HG02571 (cell line): ENCODE measurements at regions not wholly inside any gene's neighbourhood (a gene's known extent, or its start where the extent isn't known, plus 50 kb on each side); places are given as distances from the start of the nearest gene placed in this dataset.
"Not testable (repeated sequence)": the region's sequence is repeated elsewhere in the genome, so short reads cannot be mapped to it uniquely, and the experiment has no call there.

Experiments used
- ATAC-seq: cut with Tn5 transposase; IDR thresholded peaks from one replicate; pipeline ENCODE4 v1.9.1; 2021; ENCODE audit warnings: mild to moderate bottlenecking, moderate library complexity; ENCODE audit not compliant: unreplicated experiment

DNA sequence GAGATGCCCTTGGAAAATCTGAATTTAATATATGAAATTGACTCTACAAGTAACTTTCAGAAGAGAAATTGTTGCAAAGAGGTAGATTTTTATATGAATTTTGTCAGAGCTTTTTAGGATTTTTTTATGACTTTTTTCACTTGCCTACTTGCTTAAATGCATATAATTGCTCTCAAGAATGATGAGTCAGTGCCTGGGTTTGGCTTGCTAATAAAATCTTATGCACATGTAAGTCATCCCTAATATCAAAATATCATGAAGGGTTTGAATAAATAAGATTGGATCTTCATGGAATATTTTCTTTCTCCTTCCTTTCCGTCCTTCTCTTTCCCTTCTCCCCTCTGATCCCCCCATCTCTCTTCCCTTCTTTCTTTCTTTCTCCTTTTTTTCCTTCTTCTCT, 354.1 kb downstream of the TXNL1 start:
- no peak for ATAC-seq

DNA sequence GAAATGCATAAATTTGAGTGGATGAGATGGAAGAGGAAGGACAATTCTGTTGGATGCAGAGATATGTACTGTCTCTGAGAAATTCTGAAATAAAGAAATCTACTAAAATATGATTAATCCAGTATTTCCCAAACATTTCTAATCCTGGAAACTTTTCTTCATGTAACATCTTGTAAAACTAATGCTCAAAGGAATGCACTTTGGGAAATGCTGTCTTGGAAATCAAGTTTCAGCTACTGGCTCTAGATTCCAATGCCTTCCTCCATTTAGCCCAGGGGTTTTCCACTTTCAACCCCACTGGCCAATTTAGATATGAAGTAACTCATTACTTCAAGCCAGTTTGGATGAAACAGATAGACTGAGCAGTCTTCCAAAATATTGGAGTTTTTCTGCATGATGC, 355.1 kb downstream of the TXNL1 start:
- no peak for ATAC-seq

DNA sequence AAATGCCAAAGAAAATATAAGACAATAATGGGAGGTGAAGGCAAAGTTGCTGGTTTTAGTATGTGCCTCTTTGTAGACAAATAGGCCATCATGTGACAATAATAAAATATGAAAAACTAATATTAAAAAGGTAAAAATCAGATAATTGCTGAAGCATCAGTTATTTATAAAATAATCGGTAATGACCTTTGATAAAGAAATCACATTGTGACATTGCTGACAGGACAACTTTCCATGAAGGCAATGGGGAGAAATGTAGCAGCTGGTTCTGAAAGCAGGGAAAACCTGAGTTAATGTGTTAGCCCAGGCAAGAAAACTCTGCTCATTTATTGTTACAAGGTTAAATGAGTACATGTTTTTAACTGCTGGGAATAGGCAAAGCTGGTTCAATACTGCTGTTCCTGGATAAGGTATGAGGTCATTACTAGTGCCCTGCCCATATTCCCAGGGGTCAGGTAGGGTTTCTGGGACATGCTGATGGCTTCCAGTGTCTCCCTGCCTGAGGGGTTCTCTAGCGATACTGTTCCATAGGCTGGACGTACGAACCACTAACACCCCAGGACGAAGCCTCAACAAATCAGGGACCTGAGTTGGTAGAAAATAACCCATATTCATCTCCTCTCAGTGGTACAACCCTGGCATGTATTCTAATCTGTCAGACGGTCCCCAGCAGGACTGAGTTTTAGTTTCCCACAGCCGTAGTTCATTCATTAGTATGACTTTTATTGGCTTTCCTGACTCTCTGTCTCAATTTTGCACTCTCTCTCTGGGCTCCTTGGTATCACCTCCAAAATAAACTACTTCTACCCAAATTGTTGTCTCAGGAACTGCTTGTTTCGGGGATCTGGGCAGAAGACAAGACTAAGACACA, 355.9 kb downstream of the TXNL1 start:
- ATAC-seq: no peak

GRCh38 chr18:56279816-56280215, 358.6 kb downstream of the TXNL1 start:
- not testable (repeated sequence) for ATAC-seq

GRCh38 chr18:56278421-56279003, 359.9 kb downstream of the TXNL1 start:
- ATAC-seq: no peak

DNA sequence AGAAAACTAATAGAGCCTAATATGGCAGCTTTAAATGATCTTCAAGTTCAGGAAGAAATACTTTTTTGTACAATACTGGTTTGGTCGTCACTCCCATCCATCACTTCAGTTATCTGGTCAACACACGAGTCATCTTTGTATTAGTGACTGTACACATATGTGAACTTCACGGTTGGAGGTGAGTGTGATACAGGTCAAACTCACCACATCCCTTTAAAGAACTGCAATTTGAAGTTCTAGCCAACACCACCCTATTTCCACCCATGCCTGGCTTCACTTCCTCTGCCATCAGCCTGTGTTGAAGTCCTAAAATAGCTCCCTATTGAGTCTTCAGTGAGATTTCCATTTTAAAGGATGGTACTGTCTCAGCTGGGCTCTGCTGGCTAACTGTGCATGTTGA, 361.9 kb downstream of the TXNL1 start:
- no peak for ATAC-seq

GRCh38 chr18:56273541-56274219, 364.7 kb downstream of the TXNL1 start:
- ATAC-seq: no peak

DNA sequence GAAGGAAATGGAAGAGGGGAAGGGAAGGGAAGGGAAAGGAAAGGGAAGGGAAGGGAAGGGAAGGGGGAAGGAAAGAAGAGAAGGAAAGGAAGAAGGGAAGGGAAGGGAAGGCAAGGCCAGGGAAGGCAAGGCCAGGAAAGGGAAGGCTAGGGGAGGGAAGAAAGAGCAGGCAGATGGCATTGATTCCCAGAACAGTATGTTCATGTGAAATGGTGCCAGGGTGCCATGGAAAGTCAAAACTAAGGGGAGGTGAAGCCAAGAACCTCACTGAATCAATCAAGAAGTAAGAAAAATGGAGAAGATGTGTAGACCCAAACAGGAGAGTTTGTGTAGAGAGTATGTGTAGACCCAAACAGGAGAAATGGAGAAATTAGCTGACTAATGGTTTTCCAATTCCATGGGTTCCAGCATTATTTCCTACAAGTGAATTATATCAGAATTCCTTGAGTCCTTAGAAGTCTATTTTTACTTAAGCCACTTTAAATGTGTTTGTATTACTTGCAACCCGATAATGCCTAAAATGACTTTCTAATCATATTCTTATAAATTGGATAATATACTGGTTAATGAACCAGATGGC, 367.6 kb downstream of the TXNL1 start:
- ATAC-seq: no peak

DNA sequence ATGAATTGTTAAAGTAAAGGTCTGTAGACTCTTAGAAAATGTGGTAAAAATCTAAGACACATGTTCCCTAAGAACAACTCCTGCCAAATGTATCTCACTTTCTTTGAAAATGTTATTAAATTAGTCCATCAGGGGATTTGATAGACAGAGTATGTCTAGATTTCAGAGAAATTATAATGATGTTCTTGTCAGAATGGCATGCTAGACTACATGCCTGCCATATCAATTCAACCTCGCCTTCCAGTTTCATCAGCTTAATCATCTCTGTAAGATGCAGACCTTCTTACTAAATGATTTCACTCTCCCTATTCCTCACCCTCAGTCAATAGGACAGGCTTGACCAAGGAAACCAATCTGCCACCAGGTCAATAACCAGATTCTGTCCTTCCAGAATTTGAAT, 368.4 kb downstream of the TXNL1 start:
- no peak for ATAC-seq

GRCh38 chr18:56268952-56269351, 369.4 kb downstream of the TXNL1 start:
- no peak for ATAC-seq

DNA sequence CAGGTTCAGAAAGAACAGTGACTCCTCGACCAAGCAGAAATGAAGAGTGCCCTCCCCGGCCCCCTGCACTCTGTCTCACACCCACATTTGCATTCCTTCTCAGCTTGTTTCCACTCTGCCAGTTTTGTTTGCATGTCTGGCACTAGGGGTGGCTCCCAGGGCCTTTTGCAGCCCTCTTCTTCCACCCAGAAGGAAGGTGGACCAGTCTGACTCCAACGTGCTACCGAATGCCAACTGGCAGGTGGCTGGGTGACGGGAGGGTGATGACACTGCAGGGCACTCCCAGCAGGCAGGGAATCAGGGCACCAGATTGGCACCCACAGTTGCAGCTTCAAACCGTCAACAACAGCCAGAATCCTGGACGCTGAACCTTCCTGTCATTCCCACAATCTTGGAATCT, 371.1 kb downstream of the TXNL1 start:
- no peak for ATAC-seq

DNA sequence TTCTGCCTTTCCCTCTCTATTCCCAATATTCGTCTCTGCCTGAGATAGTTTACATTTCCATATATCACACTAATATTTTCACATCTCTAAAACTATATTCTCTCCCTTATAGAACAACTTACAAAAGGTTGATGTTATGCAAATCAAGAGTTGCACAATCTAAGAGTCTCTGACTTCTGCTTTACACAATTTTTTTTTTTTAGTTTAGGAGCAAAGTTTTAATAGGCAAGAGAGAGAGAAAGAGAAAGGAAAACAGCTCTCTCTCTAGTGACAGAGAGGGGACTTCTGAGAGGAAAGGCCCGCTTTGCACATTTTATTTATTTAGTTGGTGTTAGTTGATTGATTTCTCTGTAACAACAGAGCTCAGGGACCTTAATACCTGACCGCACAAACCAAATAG, 380.2 kb downstream of the TXNL1 start:
- ATAC-seq: no peak

DNA sequence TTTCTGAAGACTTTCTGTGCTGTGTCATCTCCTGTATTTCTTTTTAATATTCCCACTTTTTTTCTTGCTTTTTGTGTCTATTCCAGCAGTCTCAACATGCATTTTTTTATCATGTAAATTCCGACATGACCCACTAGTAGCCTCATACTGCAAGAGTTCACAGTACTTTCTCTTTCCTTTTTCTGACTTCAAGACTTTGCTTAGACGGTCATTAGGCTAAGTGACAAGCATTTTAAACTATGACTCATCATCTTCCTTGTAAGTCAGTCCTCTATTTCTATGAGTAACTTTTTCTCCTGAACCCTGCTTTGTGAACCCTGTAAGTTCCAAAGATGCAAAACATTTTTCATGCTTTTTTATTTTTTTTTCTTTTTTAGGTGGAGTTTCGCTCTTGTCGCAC, 381.2 kb downstream of the TXNL1 start:
- peak; percentile 86 for ATAC-seq

DNA sequence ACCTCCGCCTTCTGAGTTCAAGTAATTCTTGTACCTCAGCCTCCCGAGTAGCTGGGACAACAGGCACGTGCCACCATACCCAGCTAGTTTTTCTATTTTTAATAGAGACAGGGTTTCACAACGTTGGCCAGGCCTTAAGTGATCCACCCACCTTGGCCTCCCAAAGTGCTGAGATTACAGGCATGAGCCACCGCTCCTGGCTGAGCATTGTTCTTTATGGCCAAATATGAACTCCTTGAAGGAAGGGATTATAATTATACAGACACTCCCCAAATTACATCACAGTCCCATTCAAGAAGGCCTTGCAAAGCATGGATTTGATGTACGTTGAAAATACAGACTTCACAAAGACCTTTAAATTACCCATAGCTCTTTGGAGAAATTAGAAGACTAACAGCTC, 381.7 kb downstream of the TXNL1 start:
- ATAC-seq: no peak

DNA sequence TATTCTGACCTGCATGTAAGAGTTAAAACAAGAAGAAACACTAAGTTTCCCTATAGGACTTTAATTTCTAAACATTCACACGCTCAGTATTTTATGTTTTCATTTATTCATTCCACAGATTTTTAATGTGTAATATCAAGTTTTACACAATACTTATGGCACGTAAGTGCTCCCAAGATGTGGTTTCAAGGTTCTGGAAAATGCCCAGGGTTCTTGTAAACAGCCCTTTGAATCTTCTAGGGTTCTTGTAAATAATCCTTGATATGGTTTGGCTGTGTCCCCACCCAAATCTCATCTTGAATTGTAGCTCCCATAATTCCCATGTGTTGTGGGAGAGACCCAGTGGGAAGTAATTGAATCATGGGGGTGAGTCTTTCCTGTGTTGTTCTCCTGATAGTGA, 383.0 kb downstream of the TXNL1 start:
- ATAC-seq: no peak

DNA sequence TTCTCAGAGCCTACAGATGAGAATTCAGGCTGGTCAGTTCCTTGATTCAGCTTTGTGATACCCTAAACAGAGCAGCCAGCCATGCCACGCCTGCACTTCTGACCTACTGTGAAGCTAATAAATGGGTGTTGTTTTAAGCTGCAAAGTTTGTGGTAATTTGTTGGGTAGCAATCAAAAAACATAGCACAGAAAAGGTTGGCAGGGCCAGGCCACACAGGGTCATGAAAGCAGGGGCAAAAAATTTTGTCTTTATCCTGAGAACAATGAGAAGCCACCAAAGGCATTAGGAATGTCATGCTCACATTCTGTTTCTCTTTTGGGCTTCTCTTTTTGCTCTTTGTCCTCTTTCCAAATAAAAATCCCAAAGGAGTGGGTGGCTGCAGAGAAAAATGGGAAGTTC, 385.9 kb downstream of the TXNL1 start:
- no peak for ATAC-seq

- ATAC-seq: peak; percentile 96
These were observed 389.7 kb downstream of the TXNL1 start for GRCh38 chr18:56248610-56249235.

DNA sequence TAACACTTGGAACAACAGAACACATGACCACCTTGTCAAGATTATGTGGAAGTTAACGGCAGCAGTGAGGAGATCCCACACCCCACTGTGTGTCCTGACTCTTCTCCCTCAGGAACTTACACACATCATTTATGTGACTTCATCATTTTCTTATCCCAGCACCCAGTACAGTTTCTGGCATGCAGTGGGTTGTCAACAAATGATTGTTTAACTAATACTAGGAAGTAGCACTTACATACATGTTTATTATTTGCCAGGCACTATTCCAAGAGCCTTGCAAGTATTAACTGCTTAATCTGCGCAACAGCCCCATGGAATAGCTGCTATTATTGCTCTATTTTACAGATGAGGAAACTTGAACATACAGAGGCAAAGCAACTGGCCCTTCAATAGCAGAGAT, 391.5 kb downstream of the TXNL1 start:
- no peak for ATAC-seq

- ATAC-seq: no peak
These were observed 392.4 kb downstream of the TXNL1 start for GRCh38 chr18:56245866-56246580.

DNA sequence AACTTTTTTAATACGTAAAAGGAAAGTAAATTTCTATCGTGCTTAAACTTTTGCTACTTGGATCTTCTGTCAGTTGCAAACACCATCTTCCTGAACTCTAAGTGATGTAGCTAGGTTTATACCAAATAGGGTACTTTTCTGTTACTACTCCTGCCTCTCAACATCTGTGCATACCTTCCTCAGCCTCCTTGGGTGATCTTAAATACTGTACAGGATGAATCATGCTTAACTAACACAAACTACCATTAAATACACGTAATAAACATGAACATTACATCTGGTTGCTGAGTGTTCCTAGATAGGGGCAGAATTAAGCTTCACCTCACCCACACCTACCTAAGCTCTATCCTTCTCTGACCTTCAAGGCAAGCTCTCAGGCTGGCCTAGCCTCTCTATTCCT, 398.0 kb downstream of the TXNL1 start:
- ATAC-seq: no peak

GRCh38 chr18:56238576-56238975, 399.8 kb downstream of the TXNL1 start:
- ATAC-seq: no peak
